Esophagus muscularis mucosa (tissue), 3 donors: ENCODE measurements at regions not wholly inside any gene's neighbourhood (a gene's known extent, or its start where the extent isn't known, plus 50 kb on each side); places are given as distances from the start of the nearest gene placed in this dataset.

Experiments used
- CTCF ChIP-seq, 3 experiments: fragments of 200-600 bp in 2 of 3; fragments of 450-650 bp in 1 of 3; sonication (generic) in 2 of 3; IDR thresholded peaks; one replicate each; pipeline ENCODE4 v1.5.1; 2017 to 2019; ENCODE audit warnings: antibody characterized with exemption in 3 of 3, mild to moderate bottlenecking in 2 of 3, moderate library complexity in 1 of 3
- POLR2AphosphoS5 ChIP-seq, 2 donors: sonication (generic); formaldehyde crosslinking; IDR thresholded peaks; one replicate each; pipeline ENCODE4 v1.6.1; 2017; ENCODE audit warnings: antibody characterized with exemption in 2 of 2

GRCh38 chr12:88935856-88936255, 355.6 kb upstream of the KITLG start:
- TF ChIP-seq CTCF (IDR thresholded peaks at IDR 0.05) = no peak
- no peak for TF ChIP-seq POLR2AphosphoS5 (IDR thresholded peaks at IDR 0.05)
